T-helper 2 cell treated with Interferon-gamma antibody and Interleukin-4, amounts not matched to agents 5 μg/mL and 100 μg/mL, for 36 hours (primary cell): ENCODE measurements at regions not wholly inside any gene's neighbourhood (a gene's known extent, or its start where the extent isn't known, plus 50 kb on each side); places are given as distances from the start of the nearest gene placed in this dataset.

Experiments used
- DNase-seq: peaks from one replicate; pipeline ENCODE4 v3.0.0; 2021; ENCODE audit warnings: low spot score
- H3K27ac Mint-ChIP-seq: one replicate; pipeline ENCODE4 v1.8.0; 2021; ENCODE audit warnings: mild to moderate bottlenecking, mixed read lengths
- H3K27me3 Mint-ChIP-seq: one replicate; pipeline ENCODE4 v1.8.0; 2021; ENCODE audit warnings: low read depth, mixed read lengths
- H3K36me3 Mint-ChIP-seq: one replicate; pipeline ENCODE4 v1.8.0; 2021; ENCODE audit warnings: low read depth, mixed read lengths
- H3K4me1 Mint-ChIP-seq: one replicate; pipeline ENCODE4 v1.8.0; 2021; ENCODE audit warnings: low read depth, mixed read lengths
- H3K4me3 Mint-ChIP-seq: one replicate; pipeline ENCODE4 v1.8.0; 2022; ENCODE audit warnings: mild to moderate bottlenecking, moderate library complexity, mixed read lengths
- H3K9me3 Mint-ChIP-seq: one replicate; pipeline ENCODE4 v1.8.0; 2021; ENCODE audit warnings: mixed read lengths

DNA sequence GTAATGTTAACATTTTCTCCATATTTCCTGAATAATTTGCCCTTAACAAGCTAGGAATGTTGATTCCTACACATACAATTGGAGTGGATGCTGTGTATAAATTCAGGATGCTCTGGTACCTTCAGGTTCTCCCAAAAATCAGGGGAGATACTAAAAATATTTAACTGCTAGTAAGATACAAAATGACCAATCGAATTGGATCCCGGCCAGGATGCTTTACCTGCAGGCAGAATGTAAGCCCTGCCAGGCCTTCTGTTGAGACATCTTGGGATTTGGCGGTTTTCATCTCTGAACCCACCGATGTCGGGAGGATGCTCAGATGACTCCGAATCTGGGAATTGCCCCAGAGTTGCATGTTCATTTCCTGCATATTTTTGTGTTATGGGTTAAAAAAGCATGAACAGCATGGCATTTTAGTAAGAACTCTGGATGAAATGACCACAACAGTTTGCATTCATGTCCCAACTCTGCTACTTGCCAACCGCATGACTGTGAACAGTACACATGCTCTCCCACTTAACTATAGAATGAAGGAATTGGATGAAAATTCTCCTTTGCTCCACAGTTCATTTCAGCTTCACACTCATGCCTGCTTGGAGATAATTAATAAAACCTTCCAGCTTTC is 241.4 kb upstream of the TBL1XR1 start:
- Mint-ChIP-seq H3K4me3 (no peak overlapping the region), H3K27ac (no peak overlapping the region), H3K36me3 (no peaks in the 10 kb centered on the region), H3K9me3 (no peaks in the 10 kb centered on the region), H3K27me3 (no peaks in the 10 kb centered on the region), H3K4me1 (no peaks in the 10 kb centered on the region)
- DNase-seq: no peak

DNA sequence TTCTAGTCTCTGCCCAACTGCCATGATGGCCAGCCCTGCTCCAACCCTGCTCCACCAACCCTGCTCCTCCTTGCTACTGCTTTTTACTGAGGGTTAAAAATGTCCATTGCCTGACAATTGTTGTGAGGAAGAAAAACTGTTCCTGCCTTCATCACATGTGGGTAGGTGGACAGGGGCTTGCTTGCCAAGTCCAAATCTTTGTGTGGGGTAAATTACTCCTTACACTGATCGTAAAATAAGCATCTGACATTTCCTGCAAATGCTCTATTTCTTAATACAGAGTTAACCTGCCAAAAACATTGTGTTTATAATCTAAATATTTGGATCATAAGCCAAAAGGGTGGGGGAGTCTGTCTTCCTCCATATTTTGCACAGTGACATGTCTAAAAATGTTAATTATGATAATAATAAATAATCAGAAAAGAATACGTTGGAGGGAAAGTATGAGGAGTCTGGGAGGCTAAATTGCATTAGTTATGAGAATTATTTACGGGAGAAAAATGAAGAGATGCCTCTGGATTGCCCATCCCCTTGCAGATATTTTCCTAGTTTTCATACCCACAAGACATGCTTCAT is 242.5 kb upstream of the TBL1XR1 start:
- H3K4me3 Mint-ChIP-seq: no peak overlapping the region
- DNase-seq: no peak
- no peak overlapping the region for H3K27ac Mint-ChIP-seq
- no peaks in the 10 kb centered on the region for H3K4me1 Mint-ChIP-seq
- H3K9me3 Mint-ChIP-seq: no peaks in the 10 kb centered on the region
- no peaks in the 10 kb centered on the region for H3K27me3 Mint-ChIP-seq
- H3K36me3 Mint-ChIP-seq: no peaks in the 10 kb centered on the region

DNA sequence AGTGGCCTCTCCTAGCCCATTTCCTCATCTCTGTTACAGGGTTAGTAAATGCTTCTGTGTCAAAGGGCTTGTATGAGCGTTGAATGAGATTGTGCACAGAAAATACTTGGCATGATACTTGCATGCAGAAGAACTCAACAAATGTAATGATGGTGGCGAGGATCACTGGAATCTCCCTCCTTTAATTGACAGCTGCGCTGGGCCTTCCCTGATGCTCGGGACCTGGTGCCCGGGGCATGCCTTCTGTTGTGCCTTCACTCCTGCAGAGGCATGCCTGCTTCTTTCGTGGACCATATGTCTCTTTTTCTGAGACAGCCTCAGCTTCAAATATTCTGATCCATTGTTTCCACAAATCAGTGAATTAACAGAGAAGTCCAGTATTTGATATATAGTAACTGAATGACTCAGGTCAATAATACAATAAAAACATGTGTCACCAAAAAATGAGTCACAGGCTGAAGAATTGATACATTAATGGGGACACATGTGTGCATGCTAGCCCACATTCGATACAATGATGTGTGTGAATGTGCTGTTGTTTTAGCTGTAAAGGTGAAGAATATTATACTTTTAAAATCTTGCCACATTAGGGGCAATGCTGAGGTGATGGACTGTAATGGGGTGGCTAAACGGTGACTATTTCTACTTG is 243.3 kb upstream of the TBL1XR1 start:
- no peak for DNase-seq
- Mint-ChIP-seq H3K4me3 (no peak overlapping the region), H3K27ac (no peak overlapping the region), H3K4me1 (no peaks in the 10 kb centered on the region), H3K27me3 (no peaks in the 10 kb centered on the region), H3K36me3 (no peaks in the 10 kb centered on the region), H3K9me3 (no peaks in the 10 kb centered on the region)

DNA sequence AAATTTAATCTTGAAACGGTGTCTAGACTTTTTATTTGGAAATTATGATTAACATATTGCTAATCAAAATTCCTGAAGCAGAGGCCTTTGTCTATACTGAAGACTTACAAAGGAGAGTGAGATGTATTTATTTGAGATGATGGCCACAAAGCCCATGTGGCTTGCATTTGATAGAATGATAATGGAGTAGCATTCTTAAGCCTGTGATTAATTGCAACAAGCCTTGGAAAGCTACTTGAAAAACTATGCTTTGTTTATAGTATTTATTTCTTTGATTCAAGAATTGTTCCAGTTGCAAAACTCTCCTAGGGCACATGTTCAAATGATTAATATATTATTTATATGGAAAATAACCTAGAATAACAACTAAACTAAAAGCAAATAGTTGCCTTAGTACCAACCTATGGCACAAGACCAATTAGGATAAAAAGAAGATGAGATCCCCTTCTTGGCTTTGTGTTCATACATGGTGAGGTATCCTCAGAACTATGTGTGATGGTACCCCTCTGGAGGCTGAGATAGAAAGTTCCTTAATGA is 244.1 kb upstream of the TBL1XR1 start:
- H3K27ac Mint-ChIP-seq: no peak overlapping the region
- no peaks in the 10 kb centered on the region for H3K27me3 Mint-ChIP-seq
- H3K4me1 Mint-ChIP-seq: no peaks in the 10 kb centered on the region
- DNase-seq: no peak
- no peak overlapping the region for H3K4me3 Mint-ChIP-seq
- H3K36me3 Mint-ChIP-seq: no peaks in the 10 kb centered on the region
- H3K9me3 Mint-ChIP-seq: no peaks in the 10 kb centered on the region

DNA sequence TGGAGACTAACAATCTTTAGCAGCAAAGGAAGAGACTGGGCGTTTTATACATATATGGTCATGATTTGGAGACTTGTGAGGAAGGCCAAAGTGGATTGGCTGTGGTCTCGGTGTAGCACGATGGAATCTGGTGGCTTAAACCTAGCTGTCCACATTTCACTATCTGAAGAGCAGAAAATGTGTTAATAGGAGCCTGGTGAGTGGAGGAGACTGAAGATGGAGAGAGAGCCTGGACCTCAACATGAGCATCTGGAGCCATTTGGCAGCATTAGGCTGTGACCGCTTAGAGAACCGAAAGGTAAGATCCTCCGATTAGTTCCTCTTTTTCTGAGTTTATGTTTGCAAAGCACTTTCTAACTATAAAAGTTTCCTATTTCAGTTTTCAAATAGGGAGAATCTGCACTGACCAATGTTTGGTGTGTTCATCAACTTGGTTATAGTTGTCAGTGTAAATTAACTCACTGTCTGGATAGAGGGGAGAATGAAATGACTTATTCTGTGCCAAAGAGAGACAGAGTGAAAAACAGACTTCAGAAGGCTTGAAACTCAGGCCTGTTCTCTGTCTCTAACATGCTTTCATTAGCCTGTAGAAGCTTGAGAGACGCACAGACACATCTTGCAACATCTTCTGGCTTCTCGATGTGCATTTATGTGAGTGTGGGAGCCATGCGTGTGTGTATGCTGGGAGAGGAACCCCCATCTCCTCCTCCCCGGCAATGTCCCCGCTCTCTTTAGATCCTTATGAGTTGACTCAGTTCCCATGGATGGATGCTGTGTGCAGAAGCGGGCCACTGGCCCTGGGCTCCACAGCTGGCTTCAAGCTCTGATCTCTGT is 244.7 kb upstream of the TBL1XR1 start:
- H3K27ac Mint-ChIP-seq: no peak overlapping the region
- no peaks in the 10 kb centered on the region for H3K27me3 Mint-ChIP-seq
- no peak for DNase-seq
- H3K4me1 Mint-ChIP-seq: no peaks in the 10 kb centered on the region
- H3K36me3 Mint-ChIP-seq: no peaks in the 10 kb centered on the region
- no peak overlapping the region for H3K4me3 Mint-ChIP-seq
- H3K9me3 Mint-ChIP-seq: no peaks in the 10 kb centered on the region

DNA sequence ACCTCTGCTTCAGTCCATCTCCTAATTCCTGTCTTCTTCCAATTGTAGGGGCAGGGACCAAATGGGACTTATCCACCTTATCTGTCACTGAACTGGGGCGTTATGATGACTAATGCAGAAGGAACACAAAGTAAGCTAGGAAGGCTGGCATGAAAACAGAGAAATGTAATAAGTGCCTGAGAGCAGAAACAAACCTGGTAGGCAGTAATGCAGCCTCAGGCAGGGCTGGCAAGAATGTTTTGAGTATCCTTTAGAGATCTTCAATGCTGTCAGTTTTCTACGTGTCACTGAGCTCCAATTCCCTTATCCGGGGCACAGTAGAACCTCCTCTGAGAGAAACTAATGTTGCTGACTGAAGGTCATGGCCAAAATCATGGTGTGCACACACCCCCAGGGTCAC is 246.2 kb upstream of the TBL1XR1 start:
- no peaks in the 10 kb centered on the region for H3K27me3 Mint-ChIP-seq
- no peaks in the 10 kb centered on the region for H3K9me3 Mint-ChIP-seq
- no peaks in the 10 kb centered on the region for H3K36me3 Mint-ChIP-seq
- H3K4me1 Mint-ChIP-seq: peaks cover 7% of the 10 kb centered on the region
- no peak for DNase-seq
- no peak overlapping the region for H3K27ac Mint-ChIP-seq
- no peak overlapping the region for H3K4me3 Mint-ChIP-seq

DNA sequence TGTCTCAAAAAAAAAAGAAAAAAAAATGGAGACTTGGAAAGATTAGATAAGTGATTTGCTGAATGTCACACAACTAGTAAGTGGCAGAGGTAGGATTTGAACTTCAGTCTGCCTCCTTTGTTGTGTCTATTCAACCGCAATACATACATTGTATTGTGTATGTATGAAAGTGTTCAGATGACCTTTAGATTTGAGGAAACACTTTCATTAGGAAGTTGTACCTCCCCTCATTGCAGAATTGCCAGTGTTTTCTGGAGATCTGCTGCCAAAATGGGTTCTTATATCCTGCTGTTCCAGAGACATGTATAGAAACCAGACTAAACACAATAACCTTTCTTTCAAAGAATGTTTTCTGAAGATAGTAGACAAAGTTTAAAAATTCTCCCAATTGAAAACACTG is 247.4 kb upstream of the TBL1XR1 start:
- H3K36me3 Mint-ChIP-seq: no peaks in the 10 kb centered on the region
- H3K4me3 Mint-ChIP-seq: no peak overlapping the region
- no peaks in the 10 kb centered on the region for H3K9me3 Mint-ChIP-seq
- H3K4me1 Mint-ChIP-seq: peaks cover 16% of the 10 kb centered on the region
- no peak overlapping the region for H3K27ac Mint-ChIP-seq
- H3K27me3 Mint-ChIP-seq: no peaks in the 10 kb centered on the region
- DNase-seq: no peak

DNA sequence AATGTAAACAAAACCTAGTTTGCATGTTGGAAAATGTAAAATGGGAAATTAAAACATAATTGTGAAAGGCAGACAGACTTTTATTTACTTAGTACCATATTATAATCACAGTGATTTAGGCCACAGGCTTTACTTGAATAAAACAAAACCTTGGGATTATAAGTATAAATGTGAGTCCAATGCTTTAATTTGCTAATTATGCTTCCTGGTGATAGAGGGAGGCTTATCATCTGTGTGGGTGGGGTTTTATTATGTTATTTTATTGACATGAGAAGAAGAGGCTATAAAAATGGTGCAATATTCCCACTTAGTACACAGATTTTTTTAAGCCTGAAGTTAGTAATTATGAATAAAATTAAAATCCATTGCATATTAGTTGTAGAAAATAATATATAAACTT is 248.3 kb upstream of the TBL1XR1 start:
- H3K9me3 Mint-ChIP-seq: no peaks in the 10 kb centered on the region
- H3K4me1 Mint-ChIP-seq: peaks cover 16% of the 10 kb centered on the region
- no peaks in the 10 kb centered on the region for H3K27me3 Mint-ChIP-seq

DNA sequence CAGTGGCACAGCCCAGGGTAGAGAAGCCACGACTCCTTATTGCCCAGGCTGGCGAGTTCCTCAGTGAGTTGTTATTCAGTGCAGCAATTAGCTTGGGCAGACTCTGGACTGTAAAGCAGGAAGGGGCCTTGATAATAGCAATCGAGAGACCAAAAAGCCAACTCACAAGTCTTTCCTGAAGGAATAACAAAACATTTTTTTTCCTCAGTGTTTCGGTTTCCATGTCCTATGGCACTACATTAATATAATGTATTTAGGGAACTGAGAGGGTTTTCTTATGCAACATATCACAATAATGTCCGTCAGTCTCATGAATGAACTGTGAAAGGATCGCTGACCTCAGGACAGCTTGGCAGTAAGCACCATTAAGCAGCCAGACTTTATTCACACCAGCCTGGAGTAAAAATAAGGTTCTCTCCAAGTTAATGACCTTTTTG is 248.9 kb upstream of the TBL1XR1 start:
- Mint-ChIP-seq H3K9me3 (no peaks in the 10 kb centered on the region), H3K36me3 (no peaks in the 10 kb centered on the region), H3K4me1 (peaks cover 16% of the 10 kb centered on the region), H3K27ac (no peak overlapping the region), H3K27me3 (no peaks in the 10 kb centered on the region), H3K4me3 (no peak overlapping the region)
- no peak for DNase-seq

More for the DNA sequence above, 248.3 kb upstream of the TBL1XR1 start:
- no peak for DNase-seq
- H3K36me3 Mint-ChIP-seq: no peaks in the 10 kb centered on the region
- no peak overlapping the region for H3K27ac Mint-ChIP-seq
- no peak overlapping the region for H3K4me3 Mint-ChIP-seq

DNA sequence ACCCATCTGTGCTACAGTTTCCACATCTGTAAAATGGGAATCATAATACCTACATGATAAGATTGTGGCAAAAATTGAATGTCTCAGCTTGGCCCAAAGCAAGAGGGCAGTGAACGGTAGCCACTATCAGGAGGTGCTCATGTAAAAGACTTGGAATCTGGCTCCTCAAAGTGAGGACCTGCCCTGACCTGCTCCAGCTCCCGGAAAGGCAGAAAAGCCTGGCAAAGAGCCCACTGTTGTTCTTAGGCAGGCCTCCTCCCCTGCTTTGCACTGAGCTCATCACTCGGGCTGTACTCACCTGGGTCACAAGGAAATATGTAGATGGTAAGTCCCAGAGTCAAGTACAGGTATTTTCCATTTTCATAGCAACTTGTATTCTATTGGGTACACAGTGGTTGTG is 250.7 kb upstream of the TBL1XR1 start:
- no peak overlapping the region for H3K4me3 Mint-ChIP-seq
- no peak overlapping the region for H3K27ac Mint-ChIP-seq
- H3K36me3 Mint-ChIP-seq: no peaks in the 10 kb centered on the region
- no peak for DNase-seq
- H3K4me1 Mint-ChIP-seq: peaks cover 16% of the 10 kb centered on the region
- no peaks in the 10 kb centered on the region for H3K9me3 Mint-ChIP-seq
- H3K27me3 Mint-ChIP-seq: no peaks in the 10 kb centered on the region

DNA sequence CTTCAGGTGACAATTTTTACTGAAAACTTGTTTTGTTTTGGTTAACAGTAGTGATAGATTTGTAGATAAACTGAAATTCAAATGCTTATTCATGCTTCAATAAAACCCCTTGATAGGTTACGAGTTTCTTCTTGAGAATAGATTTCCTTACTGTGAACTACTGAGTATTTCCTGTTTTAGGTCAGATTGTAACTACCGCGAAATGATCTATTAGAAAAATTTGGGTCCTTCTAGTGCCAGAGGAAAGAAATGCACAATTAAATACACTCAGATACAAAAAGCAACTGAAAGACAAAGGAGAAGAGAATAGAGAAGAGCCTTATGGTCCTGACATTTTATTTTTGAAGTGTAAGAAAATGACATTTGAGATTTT is 251.7 kb upstream of the TBL1XR1 start:
- Mint-ChIP-seq H3K4me3 (no peak overlapping the region), H3K36me3 (no peaks in the 10 kb centered on the region), H3K27ac (no peak overlapping the region)

DNA sequence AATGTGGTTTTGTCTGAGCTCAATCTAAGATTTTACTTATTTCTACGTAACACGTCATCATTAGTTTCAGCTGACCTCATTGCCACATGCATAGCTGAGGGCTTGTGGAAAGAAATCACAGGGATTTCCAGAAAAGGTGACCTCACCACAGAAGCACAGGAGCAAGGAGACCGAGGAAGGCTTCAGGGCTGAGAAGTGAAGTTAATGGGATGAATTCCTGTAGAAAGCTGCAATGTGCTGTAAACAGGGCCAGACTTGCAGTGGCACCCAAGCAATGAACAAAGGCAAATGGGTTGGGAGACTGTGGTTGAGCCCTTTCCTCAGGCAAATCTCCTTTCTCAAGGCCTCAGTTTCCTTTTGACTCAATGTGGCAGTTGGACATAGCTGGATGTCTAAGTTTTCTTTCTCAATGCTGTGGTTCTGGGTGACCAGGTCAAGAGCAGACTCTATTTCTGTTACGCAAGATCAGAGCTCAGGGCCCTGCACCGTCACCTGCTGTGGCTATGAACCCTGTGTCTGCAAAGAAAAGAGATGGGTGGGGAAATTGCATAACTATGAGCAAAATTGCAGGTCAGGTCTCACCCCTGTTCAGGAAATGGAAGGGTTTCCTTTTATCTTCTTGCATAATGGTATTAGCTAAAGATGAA is 252.2 kb upstream of the TBL1XR1 start:
- Mint-ChIP-seq H3K27me3 (no peaks in the 10 kb centered on the region), H3K36me3 (no peaks in the 10 kb centered on the region), H3K4me1 (peaks cover 16% of the 10 kb centered on the region), H3K27ac (peak overlapping the region; percentile 14), H3K4me3 (no peak overlapping the region), H3K9me3 (no peaks in the 10 kb centered on the region)
- no peak for DNase-seq

More for the DNA sequence above, 251.7 kb upstream of the TBL1XR1 start:
- no peak for DNase-seq
- no peaks in the 10 kb centered on the region for H3K27me3 Mint-ChIP-seq
- H3K9me3 Mint-ChIP-seq: no peaks in the 10 kb centered on the region
- peaks cover 16% of the 10 kb centered on the region for H3K4me1 Mint-ChIP-seq

DNA sequence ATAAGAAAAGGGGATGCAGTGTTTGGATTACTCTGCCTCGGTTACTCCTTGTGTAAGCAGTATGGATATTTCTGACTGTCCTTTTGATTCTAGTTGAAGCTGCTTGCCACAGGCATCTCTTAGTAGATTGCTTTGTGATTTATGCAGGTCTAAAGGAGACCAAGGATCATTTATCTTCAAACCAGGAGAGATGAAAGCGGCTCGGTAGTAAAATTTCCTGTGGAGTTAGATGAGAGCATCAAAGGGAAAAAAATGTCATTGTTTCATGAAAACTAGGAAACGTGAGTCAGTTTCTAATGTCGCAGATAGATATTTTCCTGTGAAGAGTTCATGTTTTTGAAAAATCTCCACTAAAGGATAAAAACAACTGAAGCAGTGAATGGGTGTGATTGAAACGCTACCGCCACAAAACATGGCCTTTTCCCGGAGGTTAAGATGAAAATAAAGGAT is 254.0 kb upstream of the TBL1XR1 start:
- Mint-ChIP-seq H3K36me3 (no peaks in the 10 kb centered on the region), H3K27ac (no peak overlapping the region), H3K27me3 (no peaks in the 10 kb centered on the region), H3K4me1 (peaks cover 16% of the 10 kb centered on the region), H3K4me3 (no peak overlapping the region), H3K9me3 (peaks cover 4% of the 10 kb centered on the region)
- DNase-seq: no peak
